IMR-90 (cell line): ENCODE measurements at regions not wholly inside any gene's neighbourhood (a gene's known extent, or its start where the extent isn't known, plus 50 kb on each side); places are given as distances from the start of the nearest gene placed in this dataset.

Experiments
- ATAC-seq: fragments of 200-7000 bp; cut with Tn5 transposase; 2 replicates; pipeline ENCODE4 v1.9.1; 2020; ENCODE audit warnings: low read depth, mild to moderate bottlenecking, moderate library complexity
- BruUV-seq: library from RNA; stranded (reverse); fragments of 400-500 nt; replicated peaks from 2 replicates; lab custom pipeline; 2021; lab: Mats Ljungman, UMichigan
- CTCF ChIA-PET: fragments of 300-600 bp; formaldehyde crosslinking; extraction: SDS; loops from one replicate; lab custom pipeline; 2021; ENCODE audit warnings: antibody characterized with exemption; lab: Yijun Ruan, JAX
- POLR2A ChIA-PET: fragments of 300-600 bp; sonication (Branson Sonifier 250); formaldehyde crosslinking; loops from one replicate; lab custom pipeline; 2022; ENCODE audit warnings: antibody characterized with exemption; ENCODE audit not compliant: unreplicated experiment; lab: Charles Lee
- DNase-seq: peaks from one replicate; pipeline ENCODE4 v3.0.0; 2013
- H2AFZ ChIP-seq: replicated peaks from 2 replicates; pipeline ENCODE3; 2013; ENCODE audit warnings: low read length, mild to moderate bottlenecking; ENCODE audit not compliant: poor library complexity
- H2AK5ac ChIP-seq: 2 replicates; pipeline ENCODE4 v1.6.1; 2013; ENCODE audit warnings: low read depth, low read length, inconsistent platforms
- H2AK9ac ChIP-seq: replicated peaks from 2 replicates; pipeline ENCODE3; 2013; ENCODE audit warnings: mild to moderate bottlenecking, low read depth, low read length, moderate library complexity; ENCODE audit not compliant: poor library complexity
- H2BK120ac ChIP-seq: 2 replicates; pipeline ENCODE4 v1.6.1; 2013; ENCODE audit warnings: low read depth, low read length, inconsistent platforms
- H2BK15ac ChIP-seq: 3 replicates; pipeline ENCODE4 v1.6.1; 2013; ENCODE audit warnings: low read depth, low read length, inconsistent platforms
- H2BK20ac ChIP-seq: 2 replicates; pipeline ENCODE4 v1.6.1; 2013; ENCODE audit warnings: low read depth, mild to moderate bottlenecking, inconsistent platforms, low read length, moderate library complexity
- H2BK5ac ChIP-seq: 2 replicates; pipeline ENCODE4 v1.6.1; 2013; ENCODE audit warnings: mild to moderate bottlenecking, low read depth, low read length, inconsistent platforms; ENCODE audit not compliant: poor library complexity, severe bottlenecking
- H3K14ac ChIP-seq: replicated peaks from 2 replicates; pipeline ENCODE4 v1.6.1; 2013; ENCODE audit warnings: low read depth, low read length, inconsistent platforms
- H3K18ac ChIP-seq: 2 replicates; pipeline ENCODE4 v1.6.1; 2013; ENCODE audit warnings: low read depth, low read length, control low read depth
- H3K23ac ChIP-seq: 2 replicates; pipeline ENCODE4 v1.6.1; 2013; ENCODE audit warnings: low read depth, low read length, inconsistent platforms
- H3K27ac ChIP-seq: 2 replicates; pipeline ENCODE4 v1.5.1; 2013; ENCODE audit warnings: mild to moderate bottlenecking, control low read depth, low read length; ENCODE audit not compliant: insufficient read depth
- H3K27me3 ChIP-seq: 2 replicates; pipeline ENCODE4 v1.6.1; 2013; ENCODE audit warnings: low read length; ENCODE audit not compliant: control insufficient read depth, insufficient read depth
- H3K36me3 ChIP-seq: 2 replicates; pipeline ENCODE4 v1.6.1; 2013; ENCODE audit warnings: low read length, mixed read lengths; ENCODE audit not compliant: control insufficient read depth, insufficient read depth
- H3K4ac ChIP-seq: 2 replicates; pipeline ENCODE4 v1.6.1; 2013; ENCODE audit warnings: low read depth, low read length, inconsistent platforms
- H3K4me1 ChIP-seq: 2 replicates; pipeline ENCODE4 v1.6.1; 2013; ENCODE audit warnings: low read length, mixed read lengths; ENCODE audit not compliant: control insufficient read depth, insufficient read depth
- H3K4me2 ChIP-seq: 2 replicates; pipeline ENCODE4 v1.6.1; 2013; ENCODE audit warnings: low read depth, mild to moderate bottlenecking, control low read depth, low read length, moderate library complexity
- H3K4me3 ChIP-seq: 2 replicates; pipeline ENCODE4 v1.5.1; 2013; ENCODE audit warnings: low read depth, mild to moderate bottlenecking, control low read depth, low read length, moderate library complexity; ENCODE audit not compliant: insufficient read depth
- H3K56ac ChIP-seq: 2 replicates; pipeline ENCODE4 v1.6.1; 2013; ENCODE audit warnings: low read length, inconsistent platforms; ENCODE audit not compliant: insufficient read depth; ENCODE audit errors: extremely low read depth
- H3K79me1 ChIP-seq, 2 experiments: 2 replicates each; pipeline ENCODE4 v1.6.1; 2013; ENCODE audit warnings: low read length in 2 of 2, inconsistent platforms in 1 of 2, low read depth in 1 of 2
- H3K9ac ChIP-seq: 2 replicates; pipeline ENCODE4 v1.6.1; 2013; ENCODE audit warnings: low read depth, low read length, control low read depth
- H3K9me1 ChIP-seq: 2 replicates; pipeline ENCODE4 v1.6.1; 2013; ENCODE audit warnings: low read length, inconsistent platforms; ENCODE audit not compliant: insufficient read depth
- H3K9me3 ChIP-seq: 2 replicates; pipeline ENCODE4 v1.6.1; 2013; ENCODE audit warnings: low read length; ENCODE audit not compliant: control insufficient read depth, insufficient read depth
- H4K20me1 ChIP-seq: 2 replicates; pipeline ENCODE4 v1.6.1; 2013; ENCODE audit warnings: low read length, inconsistent platforms; ENCODE audit not compliant: insufficient read depth
- H4K5ac ChIP-seq: 2 replicates; pipeline ENCODE4 v1.6.1; 2013; ENCODE audit warnings: mild to moderate bottlenecking, low read depth, low read length, control low read depth
- H4K8ac ChIP-seq, 2 experiments: 2 replicates each; pipeline ENCODE4 v1.6.1; 2013; ENCODE audit warnings: low read depth in 2 of 2, low read length in 2 of 2, control low read depth in 1 of 2, inconsistent platforms in 1 of 2
- H4K91ac ChIP-seq: 2 replicates; pipeline ENCODE4 v1.6.1; 2013; ENCODE audit warnings: low read depth, low read length, inconsistent platforms; ENCODE audit not compliant: insufficient read depth
- BHLHE40 ChIP-seq: fragments of 150-350 bp; IDR thresholded peaks from 2 replicates; pipeline ENCODE4 v1.6.1; 2016; ENCODE audit warnings: mild to moderate bottlenecking, low read depth, low read length
- CEBPB ChIP-seq: IDR thresholded peaks from 2 replicates; pipeline ENCODE4 v1.6.1; 2012; ENCODE audit warnings: low read depth, low read length, improper control_type of control experiment
- CHD1 ChIP-seq: IDR thresholded peaks from 2 replicates; pipeline ENCODE4 v1.6.1; 2012; ENCODE audit warnings: low read depth, low read length, improper control_type of control experiment
- CTCF ChIP-seq: conservative IDR thresholded peaks from 2 replicates; pipeline ENCODE4 v1.5.1; 2012; ENCODE audit warnings: mild to moderate bottlenecking, low read depth, low read length, improper control_type of control experiment
- FOS ChIP-seq: fragments of 150-350 bp; IDR thresholded peaks from 2 replicates; pipeline ENCODE4 v1.6.1; 2016; ENCODE audit warnings: low read depth, low read length
- MAFK ChIP-seq: IDR thresholded peaks from 2 replicates; pipeline ENCODE4 v1.6.1; 2012; ENCODE audit warnings: low read depth, low read length, improper control_type of control experiment
- MAZ ChIP-seq: IDR thresholded peaks from 2 replicates; pipeline ENCODE4 v1.6.1; 2012; ENCODE audit warnings: low read depth, mild to moderate bottlenecking, low read length, improper control_type of control experiment, moderate library complexity, borderline replicate concordance
- MXI1 ChIP-seq: IDR thresholded peaks from 2 replicates; pipeline ENCODE4 v1.6.1; 2012; ENCODE audit warnings: low read depth, mild to moderate bottlenecking, low read length, moderate library complexity, borderline replicate concordance
- NFE2L2 ChIP-seq: fragments of 150-350 bp; IDR thresholded peaks from 2 replicates; pipeline ENCODE4 v1.6.1; 2016; ENCODE audit warnings: low read depth, mild to moderate bottlenecking, low read length
- POLR2A ChIP-seq: IDR thresholded peaks from 2 replicates; pipeline ENCODE4 v1.6.1; 2012; ENCODE audit warnings: mild to moderate bottlenecking, low read depth, low read length
- RAD21 ChIP-seq: IDR thresholded peaks from 2 replicates; pipeline ENCODE4 v1.6.1; 2012; ENCODE audit warnings: low read length, improper control_type of control experiment
- RCOR1 ChIP-seq: IDR thresholded peaks from 2 replicates; pipeline ENCODE4 v1.6.1; 2012; ENCODE audit warnings: mild to moderate bottlenecking, low read length, improper control_type of control experiment; ENCODE audit not compliant: insufficient replicate concordance
- RFX5 ChIP-seq: IDR thresholded peaks from 2 replicates; pipeline ENCODE4 v1.8.0; 2012; ENCODE audit warnings: low read depth, mild to moderate bottlenecking, low read length, moderate library complexity
- SMC3 ChIP-seq: fragments of 150-350 bp; IDR thresholded peaks from 2 replicates; pipeline ENCODE4 v1.6.1; 2016; ENCODE audit warnings: low read depth, mild to moderate bottlenecking, antibody characterized with exemption, low read length, moderate library complexity
- dilution Hi-C: fragments of 300-500 bp; cut with HindIII; formaldehyde crosslinking; loops from one replicate; pipeline ENCODE4 v1.14.3; 2018; ENCODE audit warnings: low sequenced_read_pairs; ENCODE audit not compliant: unreplicated experiment
- in situ Hi-C: fragments of 300-500 bp; cut with MboI; formaldehyde crosslinking; loops from 3 replicates; pipeline ENCODE4 v1.14.3; 2019; ENCODE audit warnings: low sequenced_read_pairs, inconsistent platforms, mixed read lengths
- intact Hi-C: fragments of 100-400 bp; cut with micrococcal nuclease; formaldehyde crosslinking; loops from 2 replicates; pipeline ENCODE4 v1.10.0; 2022
- TF ChIP-seq, protein P1 (sequence below): fragments of 150-350 bp; IDR thresholded peaks from 2 replicates; pipeline ENCODE4 v1.6.1; 2017; ENCODE audit warnings: mild to moderate bottlenecking, antibody characterized with exemption, low read length, low read depth
- TF ChIP-seq, protein P2 (sequence below): fragments of 150-350 bp; IDR thresholded peaks from 2 replicates; pipeline ENCODE4 v1.6.1; 2016; ENCODE audit warnings: low read depth, mild to moderate bottlenecking, low read length, moderate library complexity, borderline replicate concordance

DNA sequence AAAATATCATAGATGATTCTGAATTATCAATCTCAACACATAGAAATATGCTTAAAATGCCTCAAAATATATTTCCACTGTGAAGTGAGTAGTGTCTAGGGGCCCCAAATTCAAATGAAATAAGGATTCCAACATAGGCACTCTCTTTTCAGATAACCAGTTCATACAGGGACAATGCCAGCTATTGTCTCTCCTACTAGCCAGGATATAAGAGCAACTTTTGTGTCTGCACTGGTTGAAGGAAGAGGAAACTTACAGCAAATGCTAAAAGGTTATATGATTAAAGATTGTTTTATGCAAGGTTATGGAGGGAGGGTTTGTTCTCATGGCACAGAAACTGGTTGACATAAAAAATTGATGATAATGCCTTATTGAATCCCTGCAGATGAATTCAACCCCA is 579.4 kb upstream of the ALCAM start:
- no peaks in the 10 kb centered on the region for H3K79me1 ChIP-seq
- no peak overlapping the region for H3K4me3 ChIP-seq
- H3K9me3 ChIP-seq: no peaks in the 10 kb centered on the region
- no peak overlapping the region for H2AFZ ChIP-seq
- H2BK120ac ChIP-seq: no peak overlapping the region
- no peak for DNase-seq
- H3K4me1 ChIP-seq: no peaks in the 10 kb centered on the region
- intact Hi-C loops (no loop called here), in situ Hi-C loops (no loop called here), dilution Hi-C loops (no loop called here)
- no peak overlapping the region for H3K4me2 ChIP-seq
- H3K14ac ChIP-seq: no peak overlapping the region
- no peak overlapping the region for H4K5ac ChIP-seq
- H4K8ac ChIP-seq: no peak overlapping the region
- no TSS peak for BruUV-seq
- no peak for ATAC-seq
- H4K91ac ChIP-seq: no peak overlapping the region
- H2BK20ac ChIP-seq: no peak overlapping the region
- H3K9me1 ChIP-seq: no peaks in the 10 kb centered on the region
- ChIA-PET POLR2A (no interaction called here), CTCF (interaction anchor here (0.6 kb wide), 1 partner anchor 589 kb away, joined by 3 read pairs; no protein-coding TSS in a partner anchor)
- no peak overlapping the region for H3K4ac ChIP-seq
- no peak overlapping the region for H3K56ac ChIP-seq
- H3K18ac ChIP-seq: no peak overlapping the region
- H2AK5ac ChIP-seq: no peak overlapping the region
- no peak for TF ChIP-seq FOS
- TF ChIP-seq CEBPB: no peak
- TF ChIP-seq MXI1: no peak
- TF ChIP-seq RCOR1: no peak
- TF ChIP-seq, protein P1, sequence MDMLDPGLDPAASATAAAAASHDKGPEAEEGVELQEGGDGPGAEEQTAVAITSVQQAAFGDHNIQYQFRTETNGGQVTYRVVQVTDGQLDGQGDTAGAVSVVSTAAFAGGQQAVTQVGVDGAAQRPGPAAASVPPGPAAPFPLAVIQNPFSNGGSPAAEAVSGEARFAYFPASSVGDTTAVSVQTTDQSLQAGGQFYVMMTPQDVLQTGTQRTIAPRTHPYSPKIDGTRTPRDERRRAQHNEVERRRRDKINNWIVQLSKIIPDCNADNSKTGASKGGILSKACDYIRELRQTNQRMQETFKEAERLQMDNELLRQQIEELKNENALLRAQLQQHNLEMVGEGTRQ: no peak
- no peak for TF ChIP-seq RAD21
- no peak for TF ChIP-seq MAZ
- no peak for TF ChIP-seq POLR2A
- TF ChIP-seq CTCF: no peak
- TF ChIP-seq, protein P2, sequence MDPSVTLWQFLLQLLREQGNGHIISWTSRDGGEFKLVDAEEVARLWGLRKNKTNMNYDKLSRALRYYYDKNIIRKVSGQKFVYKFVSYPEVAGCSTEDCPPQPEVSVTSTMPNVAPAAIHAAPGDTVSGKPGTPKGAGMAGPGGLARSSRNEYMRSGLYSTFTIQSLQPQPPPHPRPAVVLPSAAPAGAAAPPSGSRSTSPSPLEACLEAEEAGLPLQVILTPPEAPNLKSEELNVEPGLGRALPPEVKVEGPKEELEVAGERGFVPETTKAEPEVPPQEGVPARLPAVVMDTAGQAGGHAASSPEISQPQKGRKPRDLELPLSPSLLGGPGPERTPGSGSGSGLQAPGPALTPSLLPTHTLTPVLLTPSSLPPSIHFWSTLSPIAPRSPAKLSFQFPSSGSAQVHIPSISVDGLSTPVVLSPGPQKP: no peak
- TF ChIP-seq CHD1: no peak
- TF ChIP-seq MAFK: no peak
- no peak for TF ChIP-seq SMC3
- no peak for TF ChIP-seq BHLHE40
- TF ChIP-seq NFE2L2: no peak
- no peak for TF ChIP-seq RFX5
- H3K9ac ChIP-seq: no peak overlapping the region
- H3K36me3 ChIP-seq: no peaks in the 10 kb centered on the region
- H2BK5ac ChIP-seq: no peak overlapping the region
- H3K27ac ChIP-seq: no peak overlapping the region
- no peaks in the 10 kb centered on the region for H4K20me1 ChIP-seq
- H3K27me3 ChIP-seq: no peaks in the 10 kb centered on the region
- H2AK9ac ChIP-seq: no peak overlapping the region
- no peak overlapping the region for H3K23ac ChIP-seq
- no peak overlapping the region for H2BK15ac ChIP-seq
